Activated naive CD4-positive, alpha-beta T cell treated with anti-CD3 and anti-CD28 coated beads for 36 hours (primary cell): ENCODE measurements at regions not wholly inside any gene's neighbourhood (a gene's known extent, or its start where the extent isn't known, plus 50 kb on each side); places are given as distances from the start of the nearest gene placed in this dataset.

ENCODE experiments used
- CTCF ChIA-PET: fragments of 350-600 bp; sonication (Branson Sonifier 250); formaldehyde crosslinking; loops from one replicate; lab custom pipeline; 2021; ENCODE audit warnings: antibody characterized with exemption; lab: Charles Lee
- DNase-seq: peaks from one replicate; pipeline ENCODE4 v3.0.0-alpha.2; 2020
- H3K27ac Mint-ChIP-seq: one replicate; pipeline ENCODE4 v1.8.0; 2021; ENCODE audit warnings: mild to moderate bottlenecking, mixed read lengths
- H3K27me3 Mint-ChIP-seq: one replicate; pipeline ENCODE4 v1.8.0; 2021; ENCODE audit warnings: low read depth, mixed read lengths
- H3K36me3 Mint-ChIP-seq: one replicate; pipeline ENCODE4 v1.8.0; 2021; ENCODE audit warnings: low read depth, mixed read lengths
- H3K4me1 Mint-ChIP-seq: one replicate; pipeline ENCODE4 v1.8.0; 2021; ENCODE audit warnings: low read depth, mixed read lengths
- H3K4me3 Mint-ChIP-seq: one replicate; pipeline ENCODE4 v1.8.0; 2021; ENCODE audit warnings: mild to moderate bottlenecking, moderate library complexity, mixed read lengths
- H3K9me3 Mint-ChIP-seq: one replicate; pipeline ENCODE4 v1.8.0; 2021; ENCODE audit warnings: mixed read lengths
- intact Hi-C: fragments of 100-400 bp; cut with micrococcal nuclease; formaldehyde crosslinking; loops from one replicate; pipeline ENCODE4 v1.15.1; 2023

- H3K36me3 Mint-ChIP-seq = no peaks in the 10 kb centered on the region
- no peak overlapping the region for H3K27ac Mint-ChIP-seq
- no peak overlapping the region for H3K4me3 Mint-ChIP-seq
- CTCF ChIA-PET = no interaction called here
- DNase-seq = no peak
- intact Hi-C loops = no loop called here
- no peaks in the 10 kb centered on the region for H3K9me3 Mint-ChIP-seq
- no peaks in the 10 kb centered on the region for H3K4me1 Mint-ChIP-seq
- peaks cover 1% of the 10 kb centered on the region for H3K27me3 Mint-ChIP-seq
These were observed 253.2 kb downstream of the HTR7 start for GRCh38 chr10:90604636-90605035.

- CTCF ChIA-PET = no interaction called here
- no peaks in the 10 kb centered on the region for H3K4me1 Mint-ChIP-seq
- intact Hi-C loops = no loop called here
- H3K27me3 Mint-ChIP-seq = peaks cover 1% of the 10 kb centered on the region
- no peaks in the 10 kb centered on the region for H3K36me3 Mint-ChIP-seq
- H3K4me3 Mint-ChIP-seq = no peak overlapping the region
- no peaks in the 10 kb centered on the region for H3K9me3 Mint-ChIP-seq
- no peak overlapping the region for H3K27ac Mint-ChIP-seq
- no peak for DNase-seq
These were observed 252.3 kb downstream of the HTR7 start for GRCh38 chr10:90605506-90605905.

- peaks cover 2% of the 10 kb centered on the region for H3K27me3 Mint-ChIP-seq
- H3K9me3 Mint-ChIP-seq = no peaks in the 10 kb centered on the region
- H3K4me1 Mint-ChIP-seq = no peaks in the 10 kb centered on the region
- intact Hi-C loops = no loop called here
- H3K36me3 Mint-ChIP-seq = no peaks in the 10 kb centered on the region
- H3K4me3 Mint-ChIP-seq = no peak overlapping the region
- CTCF ChIA-PET = interaction anchor here (1.3 kb wide), 1 partner anchor 176 kb away, joined by 3 read pairs; no protein-coding TSS in a partner anchor
- H3K27ac Mint-ChIP-seq = no peak overlapping the region
- no peak for DNase-seq
These were observed 245.6 kb downstream of the HTR7 start for GRCh38 chr10:90612276-90612675.

- CTCF ChIA-PET = interaction anchor here (0.7 kb wide), 1 partner anchor 1004 kb away, joined by 3 read pairs; no protein-coding TSS in a partner anchor
These were observed 243.2 kb downstream of the HTR7 start for GRCh38 chr10:90614631-90615030.

GRCh38 chr10:90621577-90621976, 236.3 kb downstream of the HTR7 start:
- intact Hi-C loops = no loop called here
- CTCF ChIA-PET = no interaction called here
- Mint-ChIP-seq H3K9me3 (no peaks in the 10 kb centered on the region), H3K4me3 (no peak overlapping the region), H3K36me3 (no peaks in the 10 kb centered on the region), H3K27me3 (peaks cover 4% of the 10 kb centered on the region), H3K4me1 (no peaks in the 10 kb centered on the region), H3K27ac (no peak overlapping the region)
- no peak for DNase-seq

More at GRCh38 chr10:90614631-90615030, 243.2 kb downstream of the HTR7 start:
- Mint-ChIP-seq H3K4me3 (no peak overlapping the region), H3K9me3 (no peaks in the 10 kb centered on the region), H3K4me1 (no peaks in the 10 kb centered on the region), H3K36me3 (no peaks in the 10 kb centered on the region), H3K27me3 (peaks cover 2% of the 10 kb centered on the region), H3K27ac (no peak overlapping the region)
- intact Hi-C loops = no loop called here
- DNase-seq = no peak

GRCh38 chr10:90635111-90635765, 222.6 kb downstream of the HTR7 start:
- CTCF ChIA-PET = no interaction called here
- Mint-ChIP-seq H3K36me3 (no peaks in the 10 kb centered on the region), H3K27me3 (no peaks in the 10 kb centered on the region), H3K27ac (no peak overlapping the region), H3K4me3 (no peak overlapping the region), H3K4me1 (no peaks in the 10 kb centered on the region), H3K9me3 (peaks cover 2% of the 10 kb centered on the region)
- intact Hi-C loops = no loop called here
- no peak for DNase-seq

GRCh38 chr10:90640756-90641155, 217.1 kb downstream of the HTR7 start:
- DNase-seq = no peak
- no peaks in the 10 kb centered on the region for H3K4me1 Mint-ChIP-seq
- peaks cover 2% of the 10 kb centered on the region for H3K9me3 Mint-ChIP-seq
- CTCF ChIA-PET = no interaction called here
- no peak overlapping the region for H3K27ac Mint-ChIP-seq
- H3K4me3 Mint-ChIP-seq = no peak overlapping the region
- no peaks in the 10 kb centered on the region for H3K27me3 Mint-ChIP-seq
- intact Hi-C loops = no loop called here
- H3K36me3 Mint-ChIP-seq = no peaks in the 10 kb centered on the region

GRCh38 chr10:90641731-90642130, 216.1 kb downstream of the HTR7 start:
- Mint-ChIP-seq H3K36me3 (no peaks in the 10 kb centered on the region), H3K27ac (no peak overlapping the region), H3K4me3 (no peak overlapping the region), H3K9me3 (peaks cover 2% of the 10 kb centered on the region), H3K4me1 (no peaks in the 10 kb centered on the region), H3K27me3 (no peaks in the 10 kb centered on the region)
- CTCF ChIA-PET = no interaction called here
- no peak for DNase-seq
- intact Hi-C loops = no loop called here

- no peaks in the 10 kb centered on the region for H3K4me1 Mint-ChIP-seq
- no peaks in the 10 kb centered on the region for H3K27me3 Mint-ChIP-seq
These were observed 215.7 kb downstream of the HTR7 start for GRCh38 chr10:90642136-90642535.

GRCh38 chr10:90642650-90643049, 215.2 kb downstream of the HTR7 start:
- Mint-ChIP-seq H3K4me3 (no peak overlapping the region), H3K9me3 (peaks cover 2% of the 10 kb centered on the region), H3K27ac (no peak overlapping the region), H3K27me3 (no peaks in the 10 kb centered on the region), H3K36me3 (no peaks in the 10 kb centered on the region), H3K4me1 (no peaks in the 10 kb centered on the region)
- CTCF ChIA-PET = no interaction called here
- DNase-seq = no peak
- intact Hi-C loops = no loop called here

More at GRCh38 chr10:90642136-90642535, 215.7 kb downstream of the HTR7 start:
- Mint-ChIP-seq H3K4me3 (no peak overlapping the region), H3K27ac (no peak overlapping the region), H3K36me3 (no peaks in the 10 kb centered on the region), H3K9me3 (peaks cover 2% of the 10 kb centered on the region)
- DNase-seq = no peak
- intact Hi-C loops = no loop called here
- CTCF ChIA-PET = no interaction called here

- Mint-ChIP-seq H3K4me3 (no peak overlapping the region), H3K4me1 (no peaks in the 10 kb centered on the region), H3K36me3 (no peaks in the 10 kb centered on the region), H3K27ac (no peak overlapping the region), H3K27me3 (no peaks in the 10 kb centered on the region), H3K9me3 (no peaks in the 10 kb centered on the region)
- intact Hi-C loops = no loop called here
- DNase-seq = no peak
- CTCF ChIA-PET = no interaction called here
These were observed 213.7 kb downstream of the HTR7 start for GRCh38 chr10:90644165-90644564.

GRCh38 chr10:90650858-90651257, 207.0 kb downstream of the HTR7 start:
- H3K27ac Mint-ChIP-seq = no peak overlapping the region
- peaks cover 2% of the 10 kb centered on the region for H3K9me3 Mint-ChIP-seq
- peaks cover 5% of the 10 kb centered on the region for H3K27me3 Mint-ChIP-seq
- no peak overlapping the region for H3K4me3 Mint-ChIP-seq
- intact Hi-C loops = no loop called here
- no peaks in the 10 kb centered on the region for H3K36me3 Mint-ChIP-seq
- DNase-seq = no peak
- H3K4me1 Mint-ChIP-seq = no peaks in the 10 kb centered on the region
- CTCF ChIA-PET = interaction anchor here (1.1 kb wide), 1 partner anchor 17 kb away, joined by 3 read pairs; no protein-coding TSS in a partner anchor

GRCh38 chr10:90652519-90652918, 205.3 kb downstream of the HTR7 start:
- Mint-ChIP-seq H3K4me1 (no peaks in the 10 kb centered on the region), H3K27me3 (peaks cover 5% of the 10 kb centered on the region), H3K4me3 (no peak overlapping the region), H3K27ac (no peak overlapping the region), H3K9me3 (peaks cover 2% of the 10 kb centered on the region), H3K36me3 (no peaks in the 10 kb centered on the region)
- peak; percentile 4 for DNase-seq
- intact Hi-C loops = no loop called here
- CTCF ChIA-PET = no interaction called here
